OCI-LY3 (cell line): ENCODE measurements at regions not wholly inside any gene's neighbourhood (a gene's known extent, or its start where the extent isn't known, plus 50 kb on each side); places are given as distances from the start of the nearest gene placed in this dataset.

Experiments
- EZH2phosphoT487 ChIP-seq: fragments of 200-600 bp; shearing (Covaris generic); IDR thresholded peaks from 2 replicates; pipeline ENCODE4 v1.6.1; 2018; ENCODE audit warnings: antibody characterized with exemption, mixed run types, low read depth
- TF ChIP-seq, protein P1 (sequence below): fragments of 200-600, 300-600 bp; sonication (generic); IDR thresholded peaks from 2 replicates; pipeline ENCODE4 v1.5.1; 2014; ENCODE audit warnings: antibody characterized with exemption, low read length, low read depth

DNA sequence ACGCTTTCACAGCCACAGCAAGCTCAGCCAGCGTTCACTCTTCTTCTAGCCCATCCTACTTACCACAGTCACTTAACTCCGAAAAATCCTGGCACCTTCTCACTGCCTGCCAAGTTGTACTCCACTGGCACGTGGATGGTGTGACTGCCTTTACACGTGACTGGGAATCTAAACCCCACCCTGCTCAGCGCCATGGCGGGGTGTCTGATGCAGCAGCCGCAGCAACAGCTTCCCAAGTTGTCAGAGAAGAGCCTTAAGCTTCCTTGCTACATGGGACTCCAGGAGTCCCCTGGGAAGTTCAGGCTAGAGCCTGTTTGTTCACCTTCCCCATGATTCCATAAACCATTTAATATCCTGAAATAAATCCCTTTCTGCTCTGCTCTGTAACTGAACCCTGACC, 61.9 kb upstream of the FOXC1 start:
- TF ChIP-seq, protein P1, sequence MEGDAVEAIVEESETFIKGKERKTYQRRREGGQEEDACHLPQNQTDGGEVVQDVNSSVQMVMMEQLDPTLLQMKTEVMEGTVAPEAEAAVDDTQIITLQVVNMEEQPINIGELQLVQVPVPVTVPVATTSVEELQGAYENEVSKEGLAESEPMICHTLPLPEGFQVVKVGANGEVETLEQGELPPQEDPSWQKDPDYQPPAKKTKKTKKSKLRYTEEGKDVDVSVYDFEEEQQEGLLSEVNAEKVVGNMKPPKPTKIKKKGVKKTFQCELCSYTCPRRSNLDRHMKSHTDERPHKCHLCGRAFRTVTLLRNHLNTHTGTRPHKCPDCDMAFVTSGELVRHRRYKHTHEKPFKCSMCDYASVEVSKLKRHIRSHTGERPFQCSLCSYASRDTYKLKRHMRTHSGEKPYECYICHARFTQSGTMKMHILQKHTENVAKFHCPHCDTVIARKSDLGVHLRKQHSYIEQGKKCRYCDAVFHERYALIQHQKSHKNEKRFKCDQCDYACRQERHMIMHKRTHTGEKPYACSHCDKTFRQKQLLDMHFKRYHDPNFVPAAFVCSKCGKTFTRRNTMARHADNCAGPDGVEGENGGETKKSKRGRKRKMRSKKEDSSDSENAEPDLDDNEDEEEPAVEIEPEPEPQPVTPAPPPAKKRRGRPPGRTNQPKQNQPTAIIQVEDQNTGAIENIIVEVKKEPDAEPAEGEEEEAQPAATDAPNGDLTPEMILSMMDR: no peak
- TF ChIP-seq EZH2phosphoT487: no peak
